A549 (cell line): ENCODE measurements at regions not wholly inside any gene's neighbourhood (a gene's known extent, or its start where the extent isn't known, plus 50 kb on each side); places are given as distances from the start of the nearest gene placed in this dataset.

Source experiments
- ATAC-seq, 2 experiments: fragments of 200-7000 bp in 1 of 2; fragments of >200 bp in 1 of 2; cut with Nextera tagmentation in 1 of 2; cut with Tn5 transposase in 1 of 2; 3 replicates each; pipeline versions ENCODE4 v1.8.0 to v1.9.1; 2018 to 2020; ENCODE audit warnings: mild to moderate bottlenecking in 1 of 2, moderate library complexity in 1 of 2
- CTCF ChIA-PET: fragments of 300-600 bp; sonication (Branson Sonifier 250); formaldehyde crosslinking; extraction: SDS; loops from one replicate; lab custom pipeline; 2021; ENCODE audit warnings: antibody characterized with exemption, inconsistent platforms; lab: Yijun Ruan, JAX
- POLR2A ChIA-PET: fragments of 350-600 bp; formaldehyde crosslinking; extraction: SDS; loops from one replicate; lab custom pipeline; 2021; ENCODE audit warnings: antibody characterized with exemption, inconsistent platforms; lab: Yijun Ruan, JAX
- DNase-seq, 2 experiments: peaks; one replicate each; pipeline versions ENCODE4 v3.0.0 to v3.0.0-alpha.2; 2011 to 2016; ENCODE audit warnings: low read depth in 1 of 2, low spot score in 1 of 2
- FAIRE-seq: peaks from 2 replicates; lab custom pipeline; 2011; peaks lifted over from hg19 to GRCh38; lab: Jason Lieb, UNC
- H3K27ac ChIP-seq, 2 experiments: fragments of >200 bp; sonication (Bioruptor Twin); formaldehyde crosslinking; 3 replicates each; pipeline ENCODE4 v1.5.1; 2016 to 2017
- H3K4me1 ChIP-seq: fragments of >200 bp; sonication (Bioruptor Twin); formaldehyde crosslinking; 3 replicates; pipeline ENCODE4 v1.6.1; 2016
- H3K4me2 ChIP-seq: fragments of >200 bp; sonication (Bioruptor Twin); formaldehyde crosslinking; 3 replicates; pipeline ENCODE4 v1.6.1; 2016
- H3K4me3 ChIP-seq: fragments of >200 bp; sonication (Bioruptor Twin); formaldehyde crosslinking; 3 replicates; pipeline ENCODE4 v1.5.1; 2016
- H3K9me3 ChIP-seq: fragments of >200 bp; sonication (Bioruptor Twin); formaldehyde crosslinking; 3 replicates; pipeline ENCODE4 v1.6.1; 2016
- BCL3 ChIP-seq: fragments of >200 bp; sonication (Bioruptor Twin); formaldehyde crosslinking; IDR thresholded peaks from 3 replicates; pipeline ENCODE4 v1.6.1; 2016
- CBX2 ChIP-seq: fragments of 200-600 bp; sonication (generic); IDR thresholded peaks from 2 replicates; pipeline ENCODE4 v1.6.1; 2016; ENCODE audit warnings: low read depth, mild to moderate bottlenecking, borderline replicate concordance
- EP300 ChIP-seq, 2 experiments: fragments of >200 bp; sonication (Bioruptor Twin); formaldehyde crosslinking; IDR thresholded peaks; 2 replicates in 1 of 2; 3 replicates in 1 of 2; pipeline ENCODE4 v1.6.1; 2016 to 2017
- ESRRA ChIP-seq: fragments of 150-350 bp; IDR thresholded peaks from 2 replicates; pipeline ENCODE4 v1.6.1; 2014; ENCODE audit warnings: mild to moderate bottlenecking, low read length, borderline replicate concordance
- FOSB ChIP-seq: fragments of 250-450 bp; sonication (Bioruptor Pico); IDR thresholded peaks from 2 replicates; pipeline ENCODE4 v1.5.0; 2020; ENCODE audit warnings: mild to moderate bottlenecking, moderate library complexity
- JUN ChIP-seq, 2 experiments: fragments of >200 bp; sonication (Bioruptor Twin); formaldehyde crosslinking; IDR thresholded peaks; 2 replicates in 1 of 2; 3 replicates in 1 of 2; pipeline ENCODE4 v1.6.1; 2016 to 2017
- KDM5A ChIP-seq: fragments of 200-600 bp; sonication (generic); IDR thresholded peaks from 2 replicates; pipeline ENCODE4 v1.6.1; 2016; ENCODE audit warnings: antibody characterized with exemption, mild to moderate bottlenecking
- MAX ChIP-seq: IDR thresholded peaks from 2 replicates; pipeline ENCODE4 v1.6.1; 2012
- NR3C1 ChIP-seq: fragments of >200 bp; sonication (Bioruptor Twin); formaldehyde crosslinking; IDR thresholded peaks from 3 replicates; pipeline ENCODE4 v1.6.1; 2017
- PBX3 ChIP-seq: IDR thresholded peaks from 2 replicates; pipeline ENCODE4 v1.6.1; 2012
- RAD21 ChIP-seq, 2 experiments: fragments of >200 bp in 1 of 2; sonication (Bioruptor Twin) in 1 of 2; formaldehyde crosslinking in 1 of 2; IDR thresholded peaks in 1 of 2; conservative IDR thresholded peaks in 1 of 2; 2 replicates in 1 of 2; 3 replicates in 1 of 2; pipeline ENCODE4 v1.6.1; 2012 to 2018; ENCODE audit warnings: inconsistent platforms in 1 of 2
- RCOR1 ChIP-seq: fragments of 150-350 bp; IDR thresholded peaks from 2 replicates; pipeline ENCODE4 v1.6.1; 2014; ENCODE audit warnings: antibody characterized with exemption, low read length, low read depth
- REST ChIP-seq: fragments of 200-600 bp; sonication (generic); IDR thresholded peaks from 2 replicates; pipeline ENCODE4 v1.6.1; 2016; ENCODE audit warnings: antibody characterized with exemption, mild to moderate bottlenecking, moderate library complexity
- RFX5 ChIP-seq: fragments of 450-650 bp; IDR thresholded peaks from 2 replicates; pipeline ENCODE4 v1.7.1; 2014; ENCODE audit warnings: antibody characterized with exemption, mild to moderate bottlenecking, moderate library complexity
- SMC3 ChIP-seq: fragments of >200 bp; sonication (Bioruptor Twin); formaldehyde crosslinking; IDR thresholded peaks from 3 replicates; pipeline ENCODE4 v1.6.1; 2018; ENCODE audit warnings: inconsistent platforms
- TP53 ChIP-seq: fragments of 250-450 bp; sonication (Bioruptor Pico); IDR thresholded peaks from 2 replicates; pipeline ENCODE4 v1.5.0; 2021; ENCODE audit warnings: mild to moderate bottlenecking, moderate library complexity
- USF2 ChIP-seq: fragments of 450-650 bp; IDR thresholded peaks from 2 replicates; pipeline ENCODE4 v1.6.1; 2014; ENCODE audit warnings: antibody characterized with exemption
- ZFP36 ChIP-seq: fragments of 450-650 bp; IDR thresholded peaks from 2 replicates; pipeline ENCODE4 v1.6.1; 2014; ENCODE audit warnings: borderline replicate concordance; ENCODE audit not compliant: partially characterized antibody
- WGBS: methylation state at CpG from one replicate; pipeline ENCODE4 v1.1.6; 2017; ENCODE audit errors: missing lambda C conversion rate; 5-methylcytosine and 5-hydroxymethylcytosine counted together

- 68% methylated on average over 8 of the region's 8 CpGs for WGBS
These were observed 225.9 kb upstream of the MYO3A start for GRCh38 chr10:25707976-25708671.

More at GRCh38 chr10:25707976-25708671, 225.9 kb upstream of the MYO3A start:
- no peak overlapping the region for H3K27ac ChIP-seq
- FAIRE-seq (no peak), DNase-seq (no peak), ATAC-seq (no peak)
- H3K4me3 ChIP-seq, result no peak overlapping the region
- H3K4me1 ChIP-seq, result no peaks in the 10 kb centered on the region
- no peaks in the 10 kb centered on the region for H3K9me3 ChIP-seq
- ChIA-PET POLR2A (no interaction called here), CTCF (interaction anchor here (1.5 kb wide), 2 partner anchors 41 to 596 kb away, joined by 3 read pairs; no protein-coding TSS in a partner anchor)
- no peak overlapping the region for H3K4me2 ChIP-seq
- TF ChIP-seq FOSB, result no peak
- TF ChIP-seq RCOR1, result no peak
- no peak for TF ChIP-seq REST
- TF ChIP-seq BCL3, result no peak
- no peak for TF ChIP-seq USF2
- no peak for TF ChIP-seq PBX3
- no peak for TF ChIP-seq RAD21 (conservative IDR thresholded peaks at IDR 0.05 in 1 of 2, IDR thresholded peaks at IDR 0.05 in 1 of 2)
- no peak for TF ChIP-seq RFX5
- TF ChIP-seq TP53, result no peak
- TF ChIP-seq ESRRA, result no peak
- TF ChIP-seq ZFP36, result no peak
- no peak for TF ChIP-seq JUN (IDR thresholded peaks at IDR 0.05)
- TF ChIP-seq NR3C1, result no peak
- no peak for TF ChIP-seq CBX2
- no peak for TF ChIP-seq KDM5A
- no peak for TF ChIP-seq EP300 (IDR thresholded peaks at IDR 0.05)
- TF ChIP-seq SMC3, result no peak
- no peak for TF ChIP-seq MAX
